ENCODE measurements at regions not wholly inside any gene's neighbourhood (a gene's known extent, or its start where the extent isn't known, plus 50 kb on each side); places are given as distances from the start of the nearest gene placed in this dataset.

DNA sequence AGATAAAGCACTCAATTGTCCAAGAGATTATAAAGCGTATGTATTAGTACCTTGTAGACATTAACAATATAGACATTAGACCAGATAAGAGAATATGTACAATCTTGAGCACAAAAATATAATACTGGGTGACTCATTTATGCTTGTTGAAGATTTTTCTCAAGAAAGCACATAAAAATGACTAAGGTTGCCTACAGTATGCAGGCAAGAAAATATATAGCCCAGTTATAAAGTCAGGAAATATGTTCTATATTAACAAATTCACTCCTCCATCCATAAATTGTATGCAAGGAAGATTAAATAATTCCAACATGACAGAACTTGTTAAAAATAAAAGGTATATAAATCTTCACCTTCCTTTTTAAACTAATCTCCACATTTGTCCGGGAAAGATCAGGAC is 356.4 kb upstream of the SLC39A10 start:
- no peak overlapping the region for H3K4me3 ChIP-seq (ENCODE audit: low read length)
- no peak for DNase-seq (ENCODE audit: low read depth)
- TF ChIP-seq, protein P1, sequence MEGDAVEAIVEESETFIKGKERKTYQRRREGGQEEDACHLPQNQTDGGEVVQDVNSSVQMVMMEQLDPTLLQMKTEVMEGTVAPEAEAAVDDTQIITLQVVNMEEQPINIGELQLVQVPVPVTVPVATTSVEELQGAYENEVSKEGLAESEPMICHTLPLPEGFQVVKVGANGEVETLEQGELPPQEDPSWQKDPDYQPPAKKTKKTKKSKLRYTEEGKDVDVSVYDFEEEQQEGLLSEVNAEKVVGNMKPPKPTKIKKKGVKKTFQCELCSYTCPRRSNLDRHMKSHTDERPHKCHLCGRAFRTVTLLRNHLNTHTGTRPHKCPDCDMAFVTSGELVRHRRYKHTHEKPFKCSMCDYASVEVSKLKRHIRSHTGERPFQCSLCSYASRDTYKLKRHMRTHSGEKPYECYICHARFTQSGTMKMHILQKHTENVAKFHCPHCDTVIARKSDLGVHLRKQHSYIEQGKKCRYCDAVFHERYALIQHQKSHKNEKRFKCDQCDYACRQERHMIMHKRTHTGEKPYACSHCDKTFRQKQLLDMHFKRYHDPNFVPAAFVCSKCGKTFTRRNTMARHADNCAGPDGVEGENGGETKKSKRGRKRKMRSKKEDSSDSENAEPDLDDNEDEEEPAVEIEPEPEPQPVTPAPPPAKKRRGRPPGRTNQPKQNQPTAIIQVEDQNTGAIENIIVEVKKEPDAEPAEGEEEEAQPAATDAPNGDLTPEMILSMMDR (conservative IDR thresholded peaks at IDR 0.05; ENCODE audit: low read length), result no peak

DNA sequence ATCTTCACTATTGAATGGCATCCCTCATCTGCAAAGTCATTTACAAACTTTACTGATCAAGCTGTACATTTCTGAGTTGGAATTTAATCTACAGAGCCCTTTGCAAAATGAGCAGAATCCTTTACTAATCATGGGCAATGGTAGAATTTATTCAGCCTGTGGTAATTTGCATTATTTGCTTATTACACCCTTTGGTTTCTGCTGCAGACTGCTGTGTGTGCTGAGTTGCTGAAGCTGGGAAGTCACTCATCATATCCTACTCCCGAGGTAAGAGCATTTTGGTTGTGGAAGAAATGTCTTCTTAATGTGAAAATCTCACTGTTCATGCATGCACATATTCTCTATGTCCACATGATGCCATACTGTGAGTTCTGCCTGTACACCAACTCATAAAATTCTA is 357.4 kb upstream of the SLC39A10 start:
- no peak for DNase-seq (ENCODE audit: low read depth)
- no peak overlapping the region for H3K4me3 ChIP-seq (ENCODE audit: low read length)
- TF ChIP-seq, protein P1 (conservative IDR thresholded peaks at IDR 0.05; ENCODE audit: low read length), result no peak

DNA sequence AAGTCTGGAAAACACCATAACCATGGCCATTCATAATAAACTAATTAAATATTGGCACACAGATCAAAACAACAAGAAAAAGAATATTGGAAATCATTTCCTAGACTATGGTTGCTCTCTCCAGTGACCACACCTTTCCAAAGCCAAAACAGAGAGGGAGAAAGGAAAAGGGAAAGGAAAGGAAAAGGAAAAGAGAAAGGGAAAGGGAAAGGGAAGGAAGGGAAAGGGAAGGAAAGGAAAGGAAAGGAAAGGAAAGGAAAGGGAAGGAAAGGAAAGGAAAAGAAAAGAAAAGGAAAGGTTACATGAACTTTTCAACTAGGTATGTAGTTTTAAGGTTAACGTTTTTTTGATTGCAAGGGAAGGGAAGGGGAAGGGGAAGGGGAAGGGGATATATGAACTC is 360.5 kb upstream of the SLC39A10 start:
- DNase-seq (ENCODE audit: low read depth), result no peak
- TF ChIP-seq, protein P1 (conservative IDR thresholded peaks at IDR 0.05; ENCODE audit: low read length), result no peak
- no peak overlapping the region for H3K4me3 ChIP-seq (ENCODE audit: low read length)

DNA sequence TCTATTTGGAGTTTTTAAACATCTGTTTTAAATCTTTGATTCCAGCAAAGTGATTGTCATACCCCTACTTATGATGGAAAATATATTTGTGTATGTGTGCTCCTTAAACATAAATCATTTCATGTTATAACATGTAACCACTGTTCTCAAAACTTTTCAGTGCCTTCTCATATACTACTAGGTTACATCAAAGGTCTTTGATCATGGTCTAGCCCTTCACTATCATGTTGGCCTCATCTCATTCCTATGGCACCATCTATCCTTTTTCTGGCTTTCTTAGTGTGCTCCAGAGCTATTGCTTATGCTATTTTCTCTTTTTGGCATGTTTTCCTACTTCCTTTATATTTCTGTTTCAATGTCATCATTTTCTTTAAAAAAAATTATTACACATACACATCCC is 367.9 kb upstream of the SLC39A10 start:
- TF ChIP-seq, protein P1 (conservative IDR thresholded peaks at IDR 0.05; ENCODE audit: low read length), result no peak

DNA sequence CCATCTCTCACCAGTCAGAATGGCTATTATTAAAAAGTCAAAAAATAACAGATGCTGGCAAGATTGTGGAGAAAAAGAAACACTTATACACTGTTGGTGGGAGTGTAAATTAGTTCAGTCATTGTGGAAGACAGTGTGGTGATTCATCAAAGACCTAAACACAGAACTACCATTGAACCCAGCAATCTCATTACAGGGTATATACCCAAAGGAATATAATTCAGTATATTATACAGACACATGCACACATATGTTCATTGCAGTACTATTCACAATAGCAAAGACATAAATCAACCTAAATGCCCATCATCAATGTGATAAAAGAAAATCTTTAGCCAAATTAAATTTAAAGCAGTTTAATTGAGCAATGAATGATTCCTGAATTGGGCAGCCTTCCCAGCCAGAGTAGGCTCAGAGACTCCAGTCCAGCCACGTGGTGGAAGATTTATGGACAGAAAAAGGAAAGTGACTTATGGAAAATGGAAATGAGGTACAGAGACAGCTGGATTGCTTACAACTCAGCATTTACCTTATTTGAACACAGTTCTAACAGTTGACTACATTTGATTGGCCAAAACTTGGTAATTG is 377.1 kb upstream of the SLC39A10 start:
- TF ChIP-seq, protein P1 (conservative IDR thresholded peaks at IDR 0.05; ENCODE audit: low read length), result no peak
- no peak overlapping the region for H3K4me3 ChIP-seq (ENCODE audit: low read length)
- no peak for DNase-seq (ENCODE audit: low read depth)

More for the DNA sequence above, 367.9 kb upstream of the SLC39A10 start:
- no peak overlapping the region for H3K4me3 ChIP-seq (ENCODE audit: low read length)
- no peak for DNase-seq (ENCODE audit: low read depth)

DNA sequence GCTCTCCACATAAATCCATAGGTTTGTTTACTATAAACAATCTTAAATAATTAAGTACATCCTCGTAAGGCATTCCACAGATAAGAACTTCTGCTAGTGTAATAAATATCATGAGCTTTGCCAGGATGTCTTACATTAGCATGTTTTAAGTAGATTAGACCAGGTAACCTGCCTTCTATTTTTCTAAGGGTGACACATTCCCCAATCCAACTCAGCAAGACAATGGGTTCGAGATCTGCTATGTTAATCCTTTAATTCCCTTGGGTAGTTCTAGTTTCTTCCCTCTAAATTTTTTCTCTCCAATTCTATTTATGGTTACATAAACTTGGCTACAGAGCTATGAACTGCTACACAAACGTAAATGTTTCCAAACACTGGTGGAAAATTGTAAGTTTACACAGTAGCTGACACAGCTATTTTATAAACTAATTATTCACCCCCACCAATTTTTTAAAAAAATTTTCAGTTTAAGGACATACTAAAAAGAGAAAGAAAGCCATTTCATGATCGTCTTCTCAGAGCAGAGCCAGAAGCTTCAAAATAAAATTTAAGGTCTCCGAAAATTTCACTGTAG is 386.5 kb upstream of the SLC39A10 start:
- DNase-seq (ENCODE audit: low read depth), result no peak
- no peak overlapping the region for H3K4me3 ChIP-seq (ENCODE audit: low read length)
- TF ChIP-seq, protein P1 (conservative IDR thresholded peaks at IDR 0.05; ENCODE audit: low read length), result no peak

DNA sequence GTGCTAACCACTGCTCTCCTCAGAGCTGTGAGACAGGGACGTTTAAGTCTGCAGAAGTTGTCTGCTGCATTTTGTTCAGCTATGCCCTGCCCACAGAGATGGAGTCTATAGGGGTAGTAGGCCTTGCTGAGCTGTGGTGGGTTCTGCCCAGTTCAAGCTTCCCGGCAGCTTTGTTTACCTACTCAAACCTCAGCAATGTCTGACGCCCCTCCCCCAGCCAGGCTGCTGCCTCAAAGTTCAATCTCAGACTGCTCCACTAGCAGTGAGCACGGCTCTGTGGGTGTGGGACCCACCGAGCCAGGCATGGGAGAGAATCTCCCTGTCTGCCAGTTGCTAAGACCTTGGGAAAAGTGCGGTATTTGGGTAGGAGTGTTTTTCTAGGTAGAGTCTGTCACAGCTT is 387.8 kb upstream of the SLC39A10 start:
- TF ChIP-seq, protein P1 (conservative IDR thresholded peaks at IDR 0.05; ENCODE audit: low read length), result no peak
- no peak for DNase-seq (ENCODE audit: low read depth)
- H3K4me3 ChIP-seq (ENCODE audit: low read length), result no peak overlapping the region
